ENCODE measurements at regions not wholly inside any gene's neighbourhood (a gene's known extent, or its start where the extent isn't known, plus 50 kb on each side); places are given as distances from the start of the nearest gene placed in this dataset.

DNA sequence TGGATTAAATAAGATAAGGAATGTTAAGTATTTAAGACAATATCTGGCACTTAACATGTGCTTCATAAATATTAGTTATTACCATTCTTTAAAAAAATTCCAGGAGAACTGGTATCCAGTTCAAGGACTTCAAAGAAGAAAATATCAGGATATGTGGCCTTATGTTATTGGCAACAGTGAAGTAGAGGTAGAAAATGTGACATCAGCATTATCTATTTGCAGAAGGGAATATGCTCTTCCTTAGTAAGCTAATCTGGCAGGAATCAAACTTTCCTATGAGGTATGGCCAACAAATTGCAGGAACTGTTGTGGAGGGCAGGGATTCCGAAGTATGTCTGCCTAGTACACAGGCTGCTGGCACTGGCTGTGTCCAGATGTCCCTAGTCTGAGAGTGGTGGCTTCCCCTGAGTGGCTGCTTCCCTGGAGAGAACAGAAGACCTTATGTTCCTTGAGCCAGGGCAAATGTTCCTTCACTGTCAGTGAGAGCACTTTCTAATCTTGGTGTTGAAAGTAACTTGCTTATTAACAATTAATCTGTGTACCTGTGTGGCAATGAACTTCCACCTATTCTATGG is 351.7 kb upstream of the THRB start:
- Histone ChIP-seq H3K36me3 (ENCODE audit: control insufficient read depth, insufficient read depth, low read length) (no peaks in the 10 kb centered on the region), H3K9me1 (ENCODE audit: control insufficient read depth, insufficient read depth, low read length) (no peaks in the 10 kb centered on the region), H3K4me1 (replicated peaks in 1 of 2; ENCODE audit: control insufficient read depth in 2 of 2, insufficient read depth in 2 of 2, low read length in 2 of 2) (no peaks in the 10 kb centered on the region), H3K9me3 (replicated peaks; ENCODE audit: control insufficient read depth, insufficient read depth, low read depth, low read length) (no peaks in the 10 kb centered on the region), H3K27ac (ENCODE audit: extremely low read depth, low read depth, low read length) (no peak overlapping the region), H4K20me1 (replicated peaks; ENCODE audit: control insufficient read depth, insufficient read depth, low read length) (no peaks in the 10 kb centered on the region), H3K4me2 (ENCODE audit: insufficient read depth, low read length) (no peak overlapping the region), H2AFZ (ENCODE audit: low read depth, low read length) (no peak overlapping the region), H3K9ac (ENCODE audit: insufficient read depth in 1 of 2, low read depth in 2 of 2, low read length in 2 of 2) (no peak overlapping the region), H3K4me3 (no peak overlapping the region), H3K79me2 (ENCODE audit: control insufficient read depth, insufficient read depth, low read length) (no peaks in the 10 kb centered on the region), H3K27me3 (ENCODE audit: control insufficient read depth in 2 of 2, insufficient read depth in 2 of 2, low read length in 2 of 2) (no peaks in the 10 kb centered on the region)
- ChIA-PET POLR2A (no interaction called here), CTCF (ENCODE audit: low intra/inter-chr PET ratio) (no interaction called here)
- intact Hi-C loops (cut with micrococcal nuclease) (no loop called here), in situ Hi-C loops (cut with MboI) (no loop called here)
- FAIRE-seq (no peak), ATAC-seq (no peak), DNase-seq (ENCODE audit: extremely low read depth in 1 of 4, low spot score in 3 of 4) (no peak)
- BruUV-seq (replicated peaks), result no TSS peak
- TF ChIP-seq, protein P1, sequence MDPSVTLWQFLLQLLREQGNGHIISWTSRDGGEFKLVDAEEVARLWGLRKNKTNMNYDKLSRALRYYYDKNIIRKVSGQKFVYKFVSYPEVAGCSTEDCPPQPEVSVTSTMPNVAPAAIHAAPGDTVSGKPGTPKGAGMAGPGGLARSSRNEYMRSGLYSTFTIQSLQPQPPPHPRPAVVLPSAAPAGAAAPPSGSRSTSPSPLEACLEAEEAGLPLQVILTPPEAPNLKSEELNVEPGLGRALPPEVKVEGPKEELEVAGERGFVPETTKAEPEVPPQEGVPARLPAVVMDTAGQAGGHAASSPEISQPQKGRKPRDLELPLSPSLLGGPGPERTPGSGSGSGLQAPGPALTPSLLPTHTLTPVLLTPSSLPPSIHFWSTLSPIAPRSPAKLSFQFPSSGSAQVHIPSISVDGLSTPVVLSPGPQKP (CRISPR knock-in tag; IDR thresholded peaks at IDR 0.05), result no peak
- no peak for TF ChIP-seq BCOR (IDR thresholded peaks at IDR 0.05)
- TF ChIP-seq, protein P2, sequence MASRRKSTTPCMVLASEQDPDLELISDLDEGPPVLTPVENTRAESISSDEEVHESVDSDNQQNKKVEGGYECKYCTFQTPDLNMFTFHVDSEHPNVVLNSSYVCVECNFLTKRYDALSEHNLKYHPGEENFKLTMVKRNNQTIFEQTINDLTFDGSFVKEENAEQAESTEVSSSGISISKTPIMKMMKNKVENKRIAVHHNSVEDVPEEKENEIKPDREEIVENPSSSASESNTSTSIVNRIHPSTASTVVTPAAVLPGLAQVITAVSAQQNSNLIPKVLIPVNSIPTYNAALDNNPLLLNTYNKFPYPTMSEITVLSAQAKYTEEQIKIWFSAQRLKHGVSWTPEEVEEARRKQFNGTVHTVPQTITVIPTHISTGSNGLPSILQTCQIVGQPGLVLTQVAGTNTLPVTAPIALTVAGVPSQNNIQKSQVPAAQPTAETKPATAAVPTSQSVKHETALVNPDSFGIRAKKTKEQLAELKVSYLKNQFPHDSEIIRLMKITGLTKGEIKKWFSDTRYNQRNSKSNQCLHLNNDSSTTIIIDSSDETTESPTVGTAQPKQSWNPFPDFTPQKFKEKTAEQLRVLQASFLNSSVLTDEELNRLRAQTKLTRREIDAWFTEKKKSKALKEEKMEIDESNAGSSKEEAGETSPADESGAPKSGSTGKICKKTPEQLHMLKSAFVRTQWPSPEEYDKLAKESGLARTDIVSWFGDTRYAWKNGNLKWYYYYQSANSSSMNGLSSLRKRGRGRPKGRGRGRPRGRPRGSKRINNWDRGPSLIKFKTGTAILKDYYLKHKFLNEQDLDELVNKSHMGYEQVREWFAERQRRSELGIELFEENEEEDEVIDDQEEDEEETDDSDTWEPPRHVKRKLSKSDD (conservative IDR thresholded peaks at IDR 0.05; ENCODE audit: low read length), result no peak
- TF ChIP-seq IRF2 (CRISPR knock-in tag; IDR thresholded peaks at IDR 0.05), result no peak
- no peak for TF ChIP-seq CEBPB (tag; IDR thresholded peaks at IDR 0.05)
- no peak for TF ChIP-seq TCF3 (CRISPR knock-in tag; IDR thresholded peaks at IDR 0.05)
- no peak for TF ChIP-seq KHSRP (IDR thresholded peaks at IDR 0.05)
- TF ChIP-seq, protein P3, sequence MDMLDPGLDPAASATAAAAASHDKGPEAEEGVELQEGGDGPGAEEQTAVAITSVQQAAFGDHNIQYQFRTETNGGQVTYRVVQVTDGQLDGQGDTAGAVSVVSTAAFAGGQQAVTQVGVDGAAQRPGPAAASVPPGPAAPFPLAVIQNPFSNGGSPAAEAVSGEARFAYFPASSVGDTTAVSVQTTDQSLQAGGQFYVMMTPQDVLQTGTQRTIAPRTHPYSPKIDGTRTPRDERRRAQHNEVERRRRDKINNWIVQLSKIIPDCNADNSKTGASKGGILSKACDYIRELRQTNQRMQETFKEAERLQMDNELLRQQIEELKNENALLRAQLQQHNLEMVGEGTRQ (CRISPR knock-in tag; IDR thresholded peaks at IDR 0.05), result no peak
- TF ChIP-seq, protein P4, sequence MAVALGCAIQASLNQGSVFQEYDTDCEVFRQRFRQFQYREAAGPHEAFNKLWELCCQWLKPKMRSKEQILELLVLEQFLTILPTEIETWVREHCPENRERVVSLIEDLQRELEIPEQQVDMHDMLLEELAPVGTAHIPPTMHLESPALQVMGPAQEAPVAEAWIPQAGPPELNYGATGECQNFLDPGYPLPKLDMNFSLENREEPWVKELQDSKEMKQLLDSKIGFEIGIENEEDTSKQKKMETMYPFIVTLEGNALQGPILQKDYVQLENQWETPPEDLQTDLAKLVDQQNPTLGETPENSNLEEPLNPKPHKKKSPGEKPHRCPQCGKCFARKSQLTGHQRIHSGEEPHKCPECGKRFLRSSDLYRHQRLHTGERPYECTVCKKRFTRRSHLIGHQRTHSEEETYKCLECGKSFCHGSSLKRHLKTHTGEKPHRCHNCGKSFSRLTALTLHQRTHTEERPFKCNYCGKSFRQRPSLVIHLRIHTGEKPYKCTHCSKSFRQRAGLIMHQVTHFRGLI (CRISPR knock-in tag; IDR thresholded peaks at IDR 0.05), result no peak
- no peak for TF ChIP-seq XRCC3 (IDR thresholded peaks at IDR 0.05)
- TF ChIP-seq, protein P5, sequence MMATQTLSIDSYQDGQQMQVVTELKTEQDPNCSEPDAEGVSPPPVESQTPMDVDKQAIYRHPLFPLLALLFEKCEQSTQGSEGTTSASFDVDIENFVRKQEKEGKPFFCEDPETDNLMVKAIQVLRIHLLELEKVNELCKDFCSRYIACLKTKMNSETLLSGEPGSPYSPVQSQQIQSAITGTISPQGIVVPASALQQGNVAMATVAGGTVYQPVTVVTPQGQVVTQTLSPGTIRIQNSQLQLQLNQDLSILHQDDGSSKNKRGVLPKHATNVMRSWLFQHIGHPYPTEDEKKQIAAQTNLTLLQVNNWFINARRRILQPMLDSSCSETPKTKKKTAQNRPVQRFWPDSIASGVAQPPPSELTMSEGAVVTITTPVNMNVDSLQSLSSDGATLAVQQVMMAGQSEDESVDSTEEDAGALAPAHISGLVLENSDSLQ (IDR thresholded peaks at IDR 0.05), result no peak
- TF ChIP-seq ZNF586 (CRISPR knock-in tag; conservative IDR thresholded peaks at IDR 0.05), result no peak
- 0% methylated on average over 1 of the region's 1 CpG for WGBS (ENCODE audit: insufficient coverage, low coverage, missing lambda C conversion rate)

Data from K562 (cell line).